HG02798 (cell line): ENCODE measurements at regions not wholly inside any gene's neighbourhood (a gene's known extent, or its start where the extent isn't known, plus 50 kb on each side); places are given as distances from the start of the nearest gene placed in this dataset.
"Not testable (repeated sequence)": the region's sequence is repeated elsewhere in the genome, so short reads cannot be mapped to it uniquely, and the experiment has no call there.

Source experiments
- ATAC-seq: cut with Tn5 transposase; IDR thresholded peaks from one replicate; pipeline ENCODE4 v1.9.1; 2021; ENCODE audit warnings: mild to moderate bottlenecking; ENCODE audit not compliant: unreplicated experiment, poor library complexity

DNA sequence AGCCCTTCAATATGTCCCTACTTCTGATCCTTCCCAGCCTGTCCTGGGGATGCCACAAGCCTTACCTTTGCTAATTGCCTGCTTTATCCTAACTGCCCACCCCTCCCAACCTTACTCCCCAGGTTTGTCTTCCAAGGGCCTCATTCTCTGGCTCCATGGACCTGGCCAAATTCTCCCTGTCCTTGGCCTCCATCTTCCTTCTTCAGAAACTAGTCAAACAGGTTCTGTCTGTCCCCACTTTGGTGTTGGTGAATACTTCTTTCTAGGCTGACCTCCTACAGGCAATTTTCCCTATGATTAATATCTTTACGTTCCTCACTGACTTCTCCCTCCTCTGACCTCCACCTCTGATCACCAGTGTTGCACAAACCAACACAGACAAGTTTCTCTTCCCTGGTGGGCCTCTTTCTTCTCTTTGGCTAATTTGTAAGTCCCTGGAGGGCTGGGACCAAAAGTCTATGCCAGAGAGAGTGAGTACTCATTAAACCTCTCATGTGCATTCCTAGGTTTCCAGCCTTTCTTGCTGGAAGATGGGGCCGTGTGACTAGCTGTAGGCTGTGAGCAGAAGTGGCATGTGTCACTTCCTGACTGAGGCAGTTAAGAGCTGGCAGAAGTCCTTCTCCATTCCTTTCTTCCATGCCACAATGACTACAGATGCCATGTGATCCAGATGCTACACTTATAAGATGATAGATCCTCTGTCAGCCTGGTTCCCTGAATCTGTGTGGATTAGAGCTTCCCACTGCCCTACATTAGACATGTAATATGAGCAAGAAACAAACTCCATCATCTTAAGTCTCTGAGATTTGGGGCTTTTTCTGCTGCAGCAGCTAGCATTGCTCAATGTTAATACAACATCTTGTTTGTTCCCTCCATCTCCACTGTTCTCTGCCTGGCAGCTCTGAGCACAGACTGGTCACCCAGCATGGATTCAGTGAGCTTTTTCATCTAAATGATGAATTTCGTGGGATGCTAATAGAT lies 382.7 kb downstream of the RPS24 start:
- ATAC-seq = no peak

- ATAC-seq = no peak
Measured at GRCh38 chr10:78417425-78418370, 384.0 kb downstream of the RPS24 start.

- ATAC-seq = no peak
Measured at GRCh38 chr10:78419481-78420265, 386.0 kb downstream of the RPS24 start.

GRCh38 chr10:78420946-78421735 lies 387.5 kb downstream of the RPS24 start:
- ATAC-seq = no peak

DNA sequence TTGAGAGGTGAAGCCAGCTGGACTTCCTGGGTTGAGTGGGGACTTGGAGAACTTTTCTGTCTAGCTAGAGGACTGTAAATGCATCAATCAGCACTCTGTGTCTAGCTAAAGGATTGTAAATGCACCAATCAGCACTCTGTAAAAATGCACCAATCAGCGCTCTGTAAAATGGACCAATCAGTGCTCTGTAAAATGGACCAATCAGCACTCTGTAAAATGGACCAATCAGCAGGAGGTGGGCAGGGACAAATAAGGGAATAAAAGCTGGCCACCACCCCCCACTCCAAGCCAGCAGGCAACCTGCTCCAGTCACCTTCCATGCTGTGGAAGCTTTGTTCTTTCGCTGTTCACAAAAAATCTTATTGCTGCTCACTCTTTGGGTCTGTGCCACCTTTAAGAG lies 390.4 kb downstream of the RPS24 start:
- ATAC-seq = not testable (repeated sequence)

GRCh38 chr10:78424723-78425122 lies 391.1 kb downstream of the RPS24 start:
- ATAC-seq = no peak

DNA sequence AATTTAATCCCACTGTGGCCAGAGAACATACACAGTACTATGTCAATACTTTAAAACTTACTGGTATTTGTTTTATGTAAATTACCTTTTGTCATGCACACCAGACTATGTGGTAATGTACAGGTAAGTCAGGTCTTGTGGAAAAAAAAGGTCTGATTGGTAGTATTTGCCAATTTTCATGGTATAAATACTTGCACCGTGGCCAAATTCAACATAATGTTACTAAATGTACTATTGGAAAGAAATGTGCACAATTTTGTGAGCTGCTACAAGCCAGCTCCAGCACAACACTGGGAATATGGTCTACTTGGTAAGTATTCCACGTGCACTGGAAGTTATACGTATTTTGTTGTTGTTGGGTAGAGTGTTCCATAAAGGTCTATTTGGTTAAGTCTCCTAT lies 392.5 kb downstream of the RPS24 start:
- no peak for ATAC-seq

DNA sequence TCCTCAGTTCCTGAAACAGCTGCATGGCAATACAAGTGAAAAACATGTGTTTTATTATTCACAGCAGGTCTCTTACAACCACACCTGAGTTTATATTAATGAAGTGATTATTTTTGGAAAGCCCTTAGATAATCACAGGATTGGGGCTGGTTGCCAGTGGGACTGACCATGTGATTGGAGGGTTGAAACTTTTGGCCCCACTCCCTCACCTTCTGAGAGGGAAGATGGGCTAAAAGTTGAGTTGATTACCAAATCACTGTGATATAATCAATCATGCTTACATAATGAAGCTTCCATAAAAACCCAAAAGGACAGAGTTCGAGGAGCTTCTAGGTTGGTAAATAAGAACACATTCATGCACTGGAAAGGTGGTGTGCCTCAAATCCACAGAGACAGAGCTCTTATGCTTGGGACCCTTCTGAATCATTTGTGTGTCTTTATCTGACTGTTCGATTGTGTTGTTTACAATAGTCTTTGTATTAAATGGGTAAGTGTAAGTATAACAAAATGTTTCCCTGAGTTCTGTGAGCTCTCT lies 393.9 kb downstream of the RPS24 start:
- no peak for ATAC-seq

GRCh38 chr10:78428579-78428978 lies 394.9 kb downstream of the RPS24 start:
- no peak for ATAC-seq

DNA sequence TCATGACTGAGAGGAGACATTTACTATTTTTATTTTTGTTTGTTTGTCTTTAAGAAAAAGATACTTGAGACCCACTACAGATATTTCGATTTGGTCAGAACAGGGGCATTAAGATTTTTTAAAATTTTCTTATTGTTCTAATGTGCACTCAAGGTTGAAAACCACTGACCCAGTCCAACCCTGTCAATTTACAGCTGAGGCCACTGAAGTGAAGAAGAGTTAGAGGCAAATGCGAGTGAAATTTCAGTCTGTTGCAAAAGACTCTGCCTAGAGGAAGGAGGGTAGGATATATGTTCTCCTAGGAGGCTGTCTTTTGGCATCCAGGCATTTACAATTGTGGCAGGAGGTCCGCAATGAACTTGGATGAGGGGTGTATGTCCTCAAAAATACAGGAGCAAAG lies 396.3 kb downstream of the RPS24 start:
- ATAC-seq = no peak

- no peak for ATAC-seq
Measured at GRCh38 chr10:78432583-78432982, 398.9 kb downstream of the RPS24 start.

GRCh38 chr10:78433076-78433595 lies 399.5 kb downstream of the RPS24 start:
- ATAC-seq = no peak

- ATAC-seq = no peak
Measured at GRCh38 chr10:78433766-78434535, 400.3 kb downstream of the RPS24 start.

GRCh38 chr10:78434886-78435285 lies 401.2 kb downstream of the RPS24 start:
- ATAC-seq = no peak

GRCh38 chr10:78435484-78436221 lies 402.0 kb downstream of the RPS24 start:
- no peak for ATAC-seq

- ATAC-seq = no peak
Measured at GRCh38 chr10:78436222-78436573, 402.5 kb downstream of the RPS24 start.

GRCh38 chr10:78436706-78437406 lies 403.2 kb downstream of the RPS24 start:
- ATAC-seq = no peak
